Upper lobe of left lung (tissue), 6 donors: ENCODE measurements at regions not wholly inside any gene's neighbourhood (a gene's known extent, or its start where the extent isn't known, plus 50 kb on each side); places are given as distances from the start of the nearest gene placed in this dataset.
A peak's percentile ranks its signal among the peaks of the same experiment; 100 is the strongest.

ENCODE experiments used
- ATAC-seq, 2 donors: fragments of 200-7000 bp; cut with Tn5 transposase; one replicate each; pipeline ENCODE4 v1.9.1; 2022; ENCODE audit warnings: mild to moderate bottlenecking in 2 of 2, moderate library complexity in 2 of 2; ENCODE audit not compliant: low FRiP score in 2 of 2
- DNase-seq, 2 donors: peaks; one replicate each; pipeline ENCODE4 v3.0.0-alpha.2; 2019 to 2020
- H3K27ac ChIP-seq, 4 donors: fragments of 200-600 bp; sonication (generic); one replicate each; pipeline ENCODE4 v1.5.1; 2016 to 2019
- H3K27me3 ChIP-seq, 4 donors: fragments of 200-600 bp; sonication (generic); one replicate each; pipeline ENCODE4 v1.5.1; 2017 to 2019
- H3K36me3 ChIP-seq, 4 donors: fragments of 200-600 bp; sonication (generic); one replicate each; pipeline ENCODE4 v1.5.1; 2016 to 2019
- H3K4me1 ChIP-seq, 4 donors: fragments of 200-600 bp; sonication (generic); one replicate each; pipeline ENCODE4 v1.5.1; 2018 to 2019
- H3K4me3 ChIP-seq, 4 donors: fragments of 200-600 bp; sonication (generic); one replicate each; pipeline ENCODE4 v1.5.1; 2017 to 2019; ENCODE audit warnings: mild to moderate bottlenecking in 2 of 4, moderate library complexity in 1 of 4
- H3K9me3 ChIP-seq, 4 donors: fragments of 200-600 bp; sonication (generic); one replicate each; pipeline ENCODE4 v1.5.1; 2018 to 2019
- CTCF ChIP-seq, 6 experiments: fragments of 450-650 bp in 4 of 6; fragments of 200-600 bp in 2 of 6; sonication (generic) in 2 of 6; IDR thresholded peaks; one replicate each; pipeline ENCODE4 v1.5.1; 2016 to 2019; ENCODE audit warnings: antibody characterized with exemption in 6 of 6
- EP300 ChIP-seq, 4 donors: sonication (generic); formaldehyde crosslinking; IDR thresholded peaks; one replicate each; pipeline ENCODE4 v1.5.1; 2017; ENCODE audit warnings: antibody characterized with exemption in 4 of 4, control low read depth in 2 of 4
- POLR2A ChIP-seq, 4 donors: fragments of 450-650 bp; IDR thresholded peaks; one replicate each; pipeline ENCODE4 v1.5.1; 2016 to 2017; ENCODE audit warnings: antibody characterized with exemption in 4 of 4, mild to moderate bottlenecking in 2 of 4
- POLR2AphosphoS5 ChIP-seq, 2 donors: sonication (generic); formaldehyde crosslinking; IDR thresholded peaks; one replicate each; pipeline ENCODE4 v1.5.1; 2017; ENCODE audit warnings: antibody characterized with exemption in 2 of 2
- WGBS, 2 donors: methylation state at CpG; one replicate each; pipeline ENCODE4 v1.1.5; 2017 to 2018; 5-methylcytosine and 5-hydroxymethylcytosine counted together
- donor health status: DM: no; HTN: no; CAD: no; lungs with moderate emphysema.
- donor health status: DM: no; HTN: yes; CAD: no; lungs with severe emphysema.

GRCh38 chr12:125871811-125872594 is 806.8 kb downstream of the AACS start:
- no peaks in the 10 kb centered on the region for H3K4me1 ChIP-seq
- no peaks in the 10 kb centered on the region for H3K9me3 ChIP-seq
- no peak overlapping the region for H3K4me3 ChIP-seq
- DNase-seq (peak in 1 of 2 donors; percentile 18), ATAC-seq (no peak)
- H3K27ac ChIP-seq: no peak overlapping the region
- no peaks in the 10 kb centered on the region for H3K27me3 ChIP-seq
- no peak for TF ChIP-seq CTCF (IDR thresholded peaks at IDR 0.05)
- no peak for TF ChIP-seq POLR2AphosphoS5 (IDR thresholded peaks at IDR 0.05)
- TF ChIP-seq EP300 (IDR thresholded peaks at IDR 0.05): no peak
- TF ChIP-seq POLR2A (IDR thresholded peaks at IDR 0.05): no peak
- WGBS, 2 donors: 88 to 90% methylated on average over 9 of the region's 9 CpGs
- H3K36me3 ChIP-seq: no peaks in the 10 kb centered on the region

GRCh38 chr12:125873016-125873415 is 807.8 kb downstream of the AACS start:
- Histone ChIP-seq H3K27me3 (no peaks in the 10 kb centered on the region), H3K4me3 (no peak overlapping the region), H3K9me3 (no peaks in the 10 kb centered on the region), H3K36me3 (no peaks in the 10 kb centered on the region), H3K27ac (no peak overlapping the region), H3K4me1 (no peaks in the 10 kb centered on the region)
- DNase-seq: no peak
- no peak for ATAC-seq
- 63 to 72% methylated on average over 5 of the region's 5 CpGs for WGBS, 2 donors
- TF ChIP-seq POLR2AphosphoS5 (IDR thresholded peaks at IDR 0.05): no peak
- TF ChIP-seq EP300 (IDR thresholded peaks at IDR 0.05): no peak
- no peak for TF ChIP-seq CTCF (IDR thresholded peaks at IDR 0.05)
- no peak for TF ChIP-seq POLR2A (IDR thresholded peaks at IDR 0.05)

GRCh38 chr12:125878483-125878882 is 813.2 kb downstream of the AACS start:
- DNase-seq: no peak
- no peak for TF ChIP-seq POLR2AphosphoS5 (IDR thresholded peaks at IDR 0.05)
- no peak for TF ChIP-seq POLR2A (IDR thresholded peaks at IDR 0.05)
- TF ChIP-seq EP300 (IDR thresholded peaks at IDR 0.05): no peak
- no peak for TF ChIP-seq CTCF (IDR thresholded peaks at IDR 0.05)
- no peaks in the 10 kb centered on the region for H3K27me3 ChIP-seq
- H3K36me3 ChIP-seq: no peaks in the 10 kb centered on the region
- H3K4me1 ChIP-seq: no peaks in the 10 kb centered on the region
- H3K9me3 ChIP-seq: no peaks in the 10 kb centered on the region
- no peak overlapping the region for H3K4me3 ChIP-seq
- WGBS, 2 donors: 25 to 33% methylated on average over 4 of the region's 4 CpGs
- no peak for ATAC-seq
- H3K27ac ChIP-seq: no peak overlapping the region

- DNase-seq: no peak
Measured at GRCh38 chr12:125882141-125882540, 816.9 kb downstream of the AACS start.

More at GRCh38 chr12:125882141-125882540, 816.9 kb downstream of the AACS start:
- no peaks in the 10 kb centered on the region for H3K9me3 ChIP-seq
- H3K4me1 ChIP-seq: no peaks in the 10 kb centered on the region
- no peak overlapping the region for H3K27ac ChIP-seq
- TF ChIP-seq POLR2A (IDR thresholded peaks at IDR 0.05) (no peak), POLR2AphosphoS5 (IDR thresholded peaks at IDR 0.05) (no peak), EP300 (IDR thresholded peaks at IDR 0.05) (no peak), CTCF (IDR thresholded peaks at IDR 0.05) (no peak)
- H3K27me3 ChIP-seq: no peaks in the 10 kb centered on the region
- 56 to 60% methylated on average over 3 of the region's 3 CpGs for WGBS, 2 donors
- no peaks in the 10 kb centered on the region for H3K36me3 ChIP-seq
- ATAC-seq: no peak
- no peak overlapping the region for H3K4me3 ChIP-seq
